ENCODE measurements at regions not wholly inside any gene's neighbourhood (a gene's known extent, or its start where the extent isn't known, plus 50 kb on each side); places are given as distances from the start of the nearest gene placed in this dataset.

DNA sequence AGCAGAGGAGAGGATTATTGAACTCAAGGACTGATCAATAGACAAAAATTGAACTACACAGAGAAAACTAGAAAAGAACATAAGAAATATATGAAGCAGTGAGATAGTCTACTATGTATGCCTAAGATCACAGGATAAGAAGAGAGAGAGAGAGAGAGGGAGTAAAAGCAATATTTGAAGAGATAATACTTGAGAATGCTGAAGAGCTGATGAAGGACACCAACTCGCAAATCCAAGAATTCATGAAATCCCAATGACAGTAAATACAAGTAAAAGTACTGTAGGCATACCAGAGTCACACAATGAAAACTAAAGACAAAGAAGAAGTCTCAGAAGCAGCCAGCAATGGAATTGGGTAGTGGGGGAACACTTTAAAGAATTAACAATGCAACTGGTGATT, 260.1 kb upstream of the SPAG17 start:
- TF ChIP-seq CTCF (conservative IDR thresholded peaks at IDR 0.05; ENCODE audit: low read length) (no peak), EZH2phosphoT487 (IDR thresholded peaks at IDR 0.05; ENCODE audit: borderline replicate concordance, low read depth, low read length) (no peak)

Data from OCI-LY7 (cell line).